RWPE2 (cell line): ENCODE measurements at regions not wholly inside any gene's neighbourhood (a gene's known extent, or its start where the extent isn't known, plus 50 kb on each side); places are given as distances from the start of the nearest gene placed in this dataset.

ENCODE experiments used
- ATAC-seq: fragments of 200-7000 bp; cut with Tn5 transposase; 3 replicates; pipeline ENCODE4 v1.9.1; 2021; ENCODE audit warnings: low read depth
- DNase-seq: peaks from one replicate; pipeline ENCODE4 v3.0.0-alpha.2; 2020; ENCODE audit warnings: low spot score
- H3K27ac ChIP-seq: fragments of 450-650 bp; 2 replicates; pipeline ENCODE4 v1.5.1; 2017; ENCODE audit warnings: mild to moderate bottlenecking; ENCODE audit not compliant: poor library complexity, severe bottlenecking
- H3K27me3 ChIP-seq: fragments of 250-450 bp; sonication (Bioruptor Pico); 2 replicates; pipeline ENCODE4 v1.5.1; 2021; ENCODE audit warnings: mild to moderate bottlenecking, moderate library complexity; ENCODE audit not compliant: insufficient read depth, poor library complexity, severe bottlenecking
- H3K36me3 ChIP-seq: fragments of 250-450 bp; sonication (Bioruptor Pico); 2 replicates; pipeline ENCODE4 v1.5.1; 2020; ENCODE audit warnings: low read depth, mild to moderate bottlenecking, moderate library complexity
- H3K4me1 ChIP-seq: fragments of 250-450 bp; sonication (Bioruptor Pico); 2 replicates; pipeline ENCODE4 v1.5.1; 2021; ENCODE audit warnings: mild to moderate bottlenecking, moderate library complexity; ENCODE audit not compliant: insufficient read depth, poor library complexity, severe bottlenecking
- H3K4me3 ChIP-seq: fragments of 250-450 bp; sonication (Bioruptor Pico); 2 replicates; pipeline ENCODE4 v1.5.1; 2021; ENCODE audit warnings: mild to moderate bottlenecking, moderate library complexity; ENCODE audit not compliant: severe bottlenecking
- H3K9me3 ChIP-seq: fragments of 250-450 bp; sonication (Bioruptor Pico); 2 replicates; pipeline ENCODE4 v1.5.1; 2021; ENCODE audit warnings: mild to moderate bottlenecking, moderate library complexity; ENCODE audit not compliant: severe bottlenecking
- TF ChIP-seq, protein P1 (sequence below): fragments of 450-650 bp; IDR thresholded peaks from one replicate; pipeline ENCODE4 v1.5.1; 2017; ENCODE audit warnings: mild to moderate bottlenecking, moderate library complexity; ENCODE audit not compliant: poor library complexity, severe bottlenecking

- TF ChIP-seq, protein P1, sequence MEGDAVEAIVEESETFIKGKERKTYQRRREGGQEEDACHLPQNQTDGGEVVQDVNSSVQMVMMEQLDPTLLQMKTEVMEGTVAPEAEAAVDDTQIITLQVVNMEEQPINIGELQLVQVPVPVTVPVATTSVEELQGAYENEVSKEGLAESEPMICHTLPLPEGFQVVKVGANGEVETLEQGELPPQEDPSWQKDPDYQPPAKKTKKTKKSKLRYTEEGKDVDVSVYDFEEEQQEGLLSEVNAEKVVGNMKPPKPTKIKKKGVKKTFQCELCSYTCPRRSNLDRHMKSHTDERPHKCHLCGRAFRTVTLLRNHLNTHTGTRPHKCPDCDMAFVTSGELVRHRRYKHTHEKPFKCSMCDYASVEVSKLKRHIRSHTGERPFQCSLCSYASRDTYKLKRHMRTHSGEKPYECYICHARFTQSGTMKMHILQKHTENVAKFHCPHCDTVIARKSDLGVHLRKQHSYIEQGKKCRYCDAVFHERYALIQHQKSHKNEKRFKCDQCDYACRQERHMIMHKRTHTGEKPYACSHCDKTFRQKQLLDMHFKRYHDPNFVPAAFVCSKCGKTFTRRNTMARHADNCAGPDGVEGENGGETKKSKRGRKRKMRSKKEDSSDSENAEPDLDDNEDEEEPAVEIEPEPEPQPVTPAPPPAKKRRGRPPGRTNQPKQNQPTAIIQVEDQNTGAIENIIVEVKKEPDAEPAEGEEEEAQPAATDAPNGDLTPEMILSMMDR = no peak
- H3K36me3 ChIP-seq = no peaks in the 10 kb centered on the region
- no peak overlapping the region for H3K27ac ChIP-seq
- no peak for ATAC-seq
- H3K27me3 ChIP-seq = no peaks in the 10 kb centered on the region
- no peak overlapping the region for H3K4me3 ChIP-seq
- no peak for DNase-seq
- no peaks in the 10 kb centered on the region for H3K9me3 ChIP-seq
- H3K4me1 ChIP-seq = no peaks in the 10 kb centered on the region
These were observed 505.1 kb downstream of the TLR4 start for GRCh38 chr9:118209343-118209742.

DNA sequence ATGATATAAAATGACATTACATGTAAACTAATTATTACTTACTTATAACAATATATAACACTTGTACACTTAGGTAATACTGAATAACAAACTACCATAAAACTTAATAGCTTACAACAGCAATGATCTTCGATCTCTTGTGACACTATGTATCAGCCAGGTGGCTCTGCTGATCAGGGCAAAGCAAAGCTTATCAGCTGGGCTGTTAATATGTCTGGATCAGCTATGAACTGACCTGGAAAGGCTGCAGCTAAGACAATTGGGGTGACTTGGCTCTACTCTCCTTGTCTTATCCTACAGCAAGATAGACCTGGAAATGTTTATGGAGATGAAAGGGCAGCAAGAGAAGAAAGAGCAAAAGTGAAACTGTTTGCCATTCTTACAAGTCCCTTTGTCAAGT is 511.3 kb downstream of the TLR4 start:
- no peaks in the 10 kb centered on the region for H3K4me1 ChIP-seq
- no peak for ATAC-seq
- no peak for DNase-seq
- no peaks in the 10 kb centered on the region for H3K36me3 ChIP-seq
- H3K27me3 ChIP-seq = no peaks in the 10 kb centered on the region
- no peak overlapping the region for H3K27ac ChIP-seq
- TF ChIP-seq, protein P1 = peak; percentile 17
- no peaks in the 10 kb centered on the region for H3K9me3 ChIP-seq
- H3K4me3 ChIP-seq = no peak overlapping the region

GRCh38 chr9:118222375-118222774 is 518.2 kb downstream of the TLR4 start:
- no peaks in the 10 kb centered on the region for H3K4me1 ChIP-seq
- H3K9me3 ChIP-seq = no peaks in the 10 kb centered on the region
- H3K27ac ChIP-seq = no peak overlapping the region
- ATAC-seq (peak; percentile 36; the same call in 1 of the 3 replicates), DNase-seq (no peak)
- H3K27me3 ChIP-seq = no peaks in the 10 kb centered on the region
- no peak overlapping the region for H3K4me3 ChIP-seq
- H3K36me3 ChIP-seq = no peaks in the 10 kb centered on the region
- TF ChIP-seq, protein P1 = peak; percentile 22

GRCh38 chr9:118223111-118223510 is 518.9 kb downstream of the TLR4 start:
- no peak for ATAC-seq
- H3K9me3 ChIP-seq = no peaks in the 10 kb centered on the region

GRCh38 chr9:118230329-118230728 is 526.1 kb downstream of the TLR4 start:
- no peaks in the 10 kb centered on the region for H3K4me1 ChIP-seq
- no peaks in the 10 kb centered on the region for H3K27me3 ChIP-seq
- DNase-seq (no peak), ATAC-seq (peak; percentile 35; the same call in 1 of the 3 replicates)
- no peak overlapping the region for H3K27ac ChIP-seq
- H3K36me3 ChIP-seq = no peaks in the 10 kb centered on the region
- no peak overlapping the region for H3K4me3 ChIP-seq
- no peaks in the 10 kb centered on the region for H3K9me3 ChIP-seq
- TF ChIP-seq, protein P1 = no peak

More at GRCh38 chr9:118223111-118223510, 518.9 kb downstream of the TLR4 start:
- Histone ChIP-seq H3K4me3 (no peak overlapping the region), H3K36me3 (no peaks in the 10 kb centered on the region), H3K27me3 (no peaks in the 10 kb centered on the region), H3K4me1 (no peaks in the 10 kb centered on the region), H3K27ac (no peak overlapping the region)
- DNase-seq = no peak
- TF ChIP-seq, protein P1 = no peak
